WTC11 (cell line): ENCODE measurements at regions not wholly inside any gene's neighbourhood (a gene's known extent, or its start where the extent isn't known, plus 50 kb on each side); places are given as distances from the start of the nearest gene placed in this dataset.

Experiments
- ATAC-seq: fragments of 200-7000 bp; cut with Tn5 transposase; 2 replicates; pipeline ENCODE4 v1.10.0; 2021; ENCODE audit warnings: mild to moderate bottlenecking, moderate library complexity
- CTCF ChIA-PET: fragments of 300-600 bp; sonication (Branson Sonifier 250); formaldehyde crosslinking; loops from one replicate; lab custom pipeline; 2021; ENCODE audit warnings: antibody characterized with exemption; lab: Charles Lee
- POLR2A ChIA-PET: fragments of 350-600 bp; sonication (Branson Sonifier 250); formaldehyde crosslinking; loops from one replicate; lab custom pipeline; 2021; ENCODE audit warnings: antibody characterized with exemption; lab: Charles Lee
- DNase-seq: peaks from one replicate; pipeline ENCODE4 v3.0.0; 2021; ENCODE audit warnings: low spot score
- H3K27ac Mint-ChIP-seq: 2 replicates; pipeline ENCODE4 v1.8.0; 2021; ENCODE audit warnings: mixed read lengths
- H3K27me3 Mint-ChIP-seq: 2 replicates; pipeline ENCODE4 v1.8.0; 2021; ENCODE audit warnings: low read depth, mild to moderate bottlenecking, moderate library complexity, mixed read lengths
- H3K36me3 Mint-ChIP-seq: 2 replicates; pipeline ENCODE4 v1.8.0; 2021; ENCODE audit warnings: mixed read lengths
- H3K4me1 Mint-ChIP-seq: 2 replicates; pipeline ENCODE4 v1.8.0; 2022; ENCODE audit warnings: mixed read lengths
- H3K4me3 Mint-ChIP-seq: 2 replicates; pipeline ENCODE4 v1.8.0; 2021; ENCODE audit warnings: mild to moderate bottlenecking, moderate library complexity, mixed read lengths
- H3K9me3 Mint-ChIP-seq: 2 replicates; pipeline ENCODE4 v1.8.0; 2021; ENCODE audit warnings: mixed read lengths
- ETV6 ChIP-seq: sonication (generic); formaldehyde crosslinking; IDR thresholded peaks from 2 replicates; pipeline ENCODE4 v1.8.1; 2022; ENCODE audit warnings: mild to moderate bottlenecking, missing genetic modification reagents
- FOXJ3 ChIP-seq: sonication (generic); formaldehyde crosslinking; IDR thresholded peaks from 2 replicates; pipeline ENCODE4 v1.9.0; 2021; ENCODE audit warnings: missing genetic modification reagents, mild to moderate bottlenecking, borderline replicate concordance
- FOXK1 ChIP-seq: sonication (generic); formaldehyde crosslinking; IDR thresholded peaks from 2 replicates; pipeline ENCODE4 v1.8.0; 2022; ENCODE audit warnings: mild to moderate bottlenecking, moderate library complexity, missing genetic modification reagents
- JAZF1 ChIP-seq: fragments of 250-450 bp; sonication (Bioruptor Pico); IDR thresholded peaks from 2 replicates; pipeline ENCODE4 v1.9.0; 2021; ENCODE audit warnings: moderate library complexity, mild to moderate bottlenecking, inconsistent platforms
- NFATC4 ChIP-seq: fragments of 250-450 bp; sonication (Bioruptor Pico); IDR thresholded peaks from 2 replicates; pipeline ENCODE4 v1.9.0; 2021; ENCODE audit warnings: mild to moderate bottlenecking
- SMAD4 ChIP-seq: sonication (generic); formaldehyde crosslinking; IDR thresholded peaks from 2 replicates; pipeline ENCODE4 v1.8.0; 2022; ENCODE audit warnings: mild to moderate bottlenecking, missing genetic modification reagents
- SOX15 ChIP-seq: fragments of 250-450 bp; sonication (Bioruptor Pico); IDR thresholded peaks from 2 replicates; pipeline ENCODE4 v1.9.0; 2021; ENCODE audit warnings: mild to moderate bottlenecking
- TEAD1 ChIP-seq: sonication (generic); formaldehyde crosslinking; IDR thresholded peaks from 2 replicates; pipeline ENCODE4 v1.8.0; 2022; ENCODE audit warnings: mild to moderate bottlenecking, missing genetic modification reagents
- TEAD4 ChIP-seq: sonication (generic); formaldehyde crosslinking; IDR thresholded peaks from 2 replicates; pipeline ENCODE4 v1.8.0; 2022; ENCODE audit warnings: mild to moderate bottlenecking, missing genetic modification reagents
- ZBTB21 ChIP-seq: sonication (generic); formaldehyde crosslinking; IDR thresholded peaks from 2 replicates; pipeline ENCODE4 v1.8.1; 2023; ENCODE audit warnings: mild to moderate bottlenecking, missing genetic modification reagents, borderline replicate concordance
- ZNF121 ChIP-seq: sonication (generic); formaldehyde crosslinking; IDR thresholded peaks from 2 replicates; pipeline ENCODE4 v1.8.0; 2023; ENCODE audit warnings: missing genetic modification reagents
- ZNF317 ChIP-seq: sonication (generic); formaldehyde crosslinking; IDR thresholded peaks from 2 replicates; pipeline ENCODE4 v1.8.1; 2023; ENCODE audit warnings: low read depth, mild to moderate bottlenecking, moderate library complexity, missing genetic modification reagents, borderline replicate concordance
- ZNF416 ChIP-seq: fragments of 250-450 bp; sonication (Bioruptor Pico); IDR thresholded peaks from 2 replicates; pipeline ENCODE4 v1.9.0; 2021; ENCODE audit warnings: mild to moderate bottlenecking, inconsistent platforms
- ZNF671 ChIP-seq: fragments of 250-450 bp; sonication (Bioruptor Pico); IDR thresholded peaks from 2 replicates; pipeline ENCODE4 v1.8.0; 2021; ENCODE audit warnings: mild to moderate bottlenecking
- TF ChIP-seq, protein P1 (sequence below): sonication (generic); formaldehyde crosslinking; IDR thresholded peaks from 2 replicates; pipeline ENCODE4 v1.8.0; 2022; ENCODE audit warnings: mild to moderate bottlenecking, missing genetic modification reagents
- TF ChIP-seq, protein P2 (sequence below): sonication (generic); formaldehyde crosslinking; IDR thresholded peaks from 2 replicates; pipeline ENCODE4 v1.8.0; 2022; ENCODE audit warnings: mild to moderate bottlenecking, missing genetic modification reagents
- TF ChIP-seq, protein P3 (sequence below): sonication (generic); formaldehyde crosslinking; IDR thresholded peaks from 2 replicates; pipeline ENCODE4 v1.8.1; 2022; ENCODE audit warnings: low read depth, mild to moderate bottlenecking, moderate library complexity, missing genetic modification reagents, borderline replicate concordance
- TF ChIP-seq, protein P4 (sequence below): fragments of 250-450 bp; sonication (Bioruptor Pico); IDR thresholded peaks from 2 replicates; pipeline ENCODE4 v1.8.0; 2021; ENCODE audit warnings: mild to moderate bottlenecking
- TF ChIP-seq, protein P5 (sequence below): sonication (generic); formaldehyde crosslinking; IDR thresholded peaks from 2 replicates; pipeline ENCODE4 v1.8.0; 2023; ENCODE audit warnings: missing genetic modification reagents, mild to moderate bottlenecking, borderline replicate concordance

DNA sequence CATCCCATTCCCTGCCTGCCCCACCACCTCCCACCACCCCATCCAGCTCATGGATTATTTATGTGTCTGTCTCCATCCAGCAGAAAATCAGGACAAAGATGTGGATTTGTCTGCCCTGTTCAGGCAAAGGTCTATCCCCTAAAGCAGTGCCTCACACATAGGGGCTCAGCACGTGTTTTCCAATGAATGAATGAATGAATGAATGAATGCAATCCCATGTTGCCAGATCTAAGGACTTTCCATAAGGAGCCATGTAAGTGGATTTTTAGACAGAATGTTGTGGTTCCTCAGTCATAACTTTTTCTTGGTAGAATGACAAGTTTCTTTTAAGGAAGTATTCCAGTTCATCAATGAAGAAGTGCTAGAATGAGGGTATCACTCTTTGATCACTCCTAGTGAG, 133.7 kb downstream of the RNASET2 start:
- DNase-seq (no peak), ATAC-seq (no peak)
- no peaks in the 10 kb centered on the region for H3K9me3 Mint-ChIP-seq
- H3K36me3 Mint-ChIP-seq: no peaks in the 10 kb centered on the region
- ChIA-PET POLR2A (no interaction called here), CTCF (interaction anchor here (1.2 kb wide), 1 partner anchor 47 kb away, joined by 5 read pairs; no protein-coding TSS in a partner anchor)
- H3K4me1 Mint-ChIP-seq: no peaks in the 10 kb centered on the region
- no peak for TF ChIP-seq ZNF317 (CRISPR knock-in tag)
- TF ChIP-seq, protein P1, sequence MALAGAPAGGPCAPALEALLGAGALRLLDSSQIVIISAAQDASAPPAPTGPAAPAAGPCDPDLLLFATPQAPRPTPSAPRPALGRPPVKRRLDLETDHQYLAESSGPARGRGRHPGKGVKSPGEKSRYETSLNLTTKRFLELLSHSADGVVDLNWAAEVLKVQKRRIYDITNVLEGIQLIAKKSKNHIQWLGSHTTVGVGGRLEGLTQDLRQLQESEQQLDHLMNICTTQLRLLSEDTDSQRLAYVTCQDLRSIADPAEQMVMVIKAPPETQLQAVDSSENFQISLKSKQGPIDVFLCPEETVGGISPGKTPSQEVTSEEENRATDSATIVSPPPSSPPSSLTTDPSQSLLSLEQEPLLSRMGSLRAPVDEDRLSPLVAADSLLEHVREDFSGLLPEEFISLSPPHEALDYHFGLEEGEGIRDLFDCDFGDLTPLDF (CRISPR knock-in tag): no peak
- no peaks in the 10 kb centered on the region for H3K27me3 Mint-ChIP-seq
- H3K27ac Mint-ChIP-seq: no peak overlapping the region
- H3K4me3 Mint-ChIP-seq: no peak overlapping the region

DNA sequence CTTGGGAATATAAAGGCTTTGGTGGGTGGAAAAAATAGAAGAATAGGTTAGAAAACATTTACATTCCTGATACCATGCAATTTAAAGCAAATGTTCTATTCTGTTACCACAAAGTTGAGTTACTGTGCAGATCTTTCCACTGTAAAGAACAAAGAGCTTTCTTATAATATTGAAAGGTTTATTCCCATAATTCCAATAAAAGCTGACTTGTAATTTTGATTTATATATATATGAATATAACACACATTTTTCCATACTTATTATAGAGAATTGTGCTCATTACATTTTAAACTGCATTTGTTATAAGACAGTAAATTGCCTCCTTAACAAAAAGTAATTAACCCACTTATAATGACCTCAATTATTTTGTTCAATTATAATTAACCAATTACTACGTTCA, 135.9 kb downstream of the RNASET2 start:
- TF ChIP-seq FOXK1 (CRISPR knock-in tag): no peak
- ChIA-PET POLR2A (interaction anchor here (0.6 kb wide), 1 partner anchor 17 kb away, joined by 3 read pairs; no protein-coding TSS in a partner anchor), CTCF (no interaction called here)
- no peaks in the 10 kb centered on the region for H3K27me3 Mint-ChIP-seq
- DNase-seq (no peak), ATAC-seq (no peak)
- H3K27ac Mint-ChIP-seq: no peak overlapping the region
- H3K4me1 Mint-ChIP-seq: no peaks in the 10 kb centered on the region
- H3K4me3 Mint-ChIP-seq: no peak overlapping the region
- H3K36me3 Mint-ChIP-seq: no peaks in the 10 kb centered on the region
- no peaks in the 10 kb centered on the region for H3K9me3 Mint-ChIP-seq

DNA sequence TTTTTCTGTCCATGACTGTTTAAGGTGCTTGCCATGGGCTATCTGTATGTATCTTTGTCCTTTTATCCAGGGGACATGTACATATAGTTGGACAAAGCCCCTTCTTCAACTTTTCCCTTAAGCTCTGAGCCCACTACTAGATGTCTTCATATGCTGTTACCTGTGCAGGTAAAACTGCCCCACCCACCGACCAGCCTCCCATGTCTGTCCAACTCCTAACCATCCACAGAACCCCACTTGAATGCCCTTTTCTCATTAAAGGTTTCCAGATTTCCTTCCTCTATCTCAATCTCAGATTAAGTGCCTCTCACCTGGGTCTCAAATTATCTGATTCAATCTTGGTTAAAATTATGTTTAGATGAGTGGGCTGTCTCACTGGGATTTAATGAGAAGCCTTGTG, 136.3 kb downstream of the RNASET2 start:
- H3K27me3 Mint-ChIP-seq: no peaks in the 10 kb centered on the region
- H3K4me3 Mint-ChIP-seq: no peak overlapping the region
- H3K36me3 Mint-ChIP-seq: no peaks in the 10 kb centered on the region
- ChIA-PET POLR2A (interaction anchor here (0.6 kb wide), 1 partner anchor 17 kb away, joined by 3 read pairs; no protein-coding TSS in a partner anchor), CTCF (no interaction called here)
- no peak for DNase-seq
- no peak for ATAC-seq
- H3K4me1 Mint-ChIP-seq: no peaks in the 10 kb centered on the region
- no peak overlapping the region for H3K27ac Mint-ChIP-seq
- H3K9me3 Mint-ChIP-seq: no peaks in the 10 kb centered on the region
- TF ChIP-seq TEAD1 (CRISPR knock-in tag) (no peak), FOXJ3 (CRISPR knock-in tag) (no peak), SOX15 (no peak), ZBTB21 (no peak), SMAD4 (CRISPR knock-in tag) (no peak), ZNF671 (CRISPR knock-in tag) (no peak), JAZF1 (CRISPR knock-in tag) (no peak), TEAD4 (CRISPR knock-in tag) (no peak), ETV6 (no peak), ZNF416 (no peak), NFATC4 (CRISPR knock-in tag) (no peak), ZNF121 (no peak)
- TF ChIP-seq, protein P2, sequence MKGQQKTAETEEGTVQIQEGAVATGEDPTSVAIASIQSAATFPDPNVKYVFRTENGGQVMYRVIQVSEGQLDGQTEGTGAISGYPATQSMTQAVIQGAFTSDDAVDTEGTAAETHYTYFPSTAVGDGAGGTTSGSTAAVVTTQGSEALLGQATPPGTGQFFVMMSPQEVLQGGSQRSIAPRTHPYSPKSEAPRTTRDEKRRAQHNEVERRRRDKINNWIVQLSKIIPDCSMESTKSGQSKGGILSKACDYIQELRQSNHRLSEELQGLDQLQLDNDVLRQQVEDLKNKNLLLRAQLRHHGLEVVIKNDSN (CRISPR knock-in tag): no peak
- TF ChIP-seq, protein P3, sequence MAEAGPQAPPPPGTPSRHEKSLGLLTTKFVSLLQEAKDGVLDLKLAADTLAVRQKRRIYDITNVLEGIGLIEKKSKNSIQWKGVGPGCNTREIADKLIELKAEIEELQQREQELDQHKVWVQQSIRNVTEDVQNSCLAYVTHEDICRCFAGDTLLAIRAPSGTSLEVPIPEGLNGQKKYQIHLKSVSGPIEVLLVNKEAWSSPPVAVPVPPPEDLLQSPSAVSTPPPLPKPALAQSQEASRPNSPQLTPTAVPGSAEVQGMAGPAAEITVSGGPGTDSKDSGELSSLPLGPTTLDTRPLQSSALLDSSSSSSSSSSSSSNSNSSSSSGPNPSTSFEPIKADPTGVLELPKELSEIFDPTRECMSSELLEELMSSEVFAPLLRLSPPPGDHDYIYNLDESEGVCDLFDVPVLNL (CRISPR knock-in tag): no peak
- TF ChIP-seq, protein P4, sequence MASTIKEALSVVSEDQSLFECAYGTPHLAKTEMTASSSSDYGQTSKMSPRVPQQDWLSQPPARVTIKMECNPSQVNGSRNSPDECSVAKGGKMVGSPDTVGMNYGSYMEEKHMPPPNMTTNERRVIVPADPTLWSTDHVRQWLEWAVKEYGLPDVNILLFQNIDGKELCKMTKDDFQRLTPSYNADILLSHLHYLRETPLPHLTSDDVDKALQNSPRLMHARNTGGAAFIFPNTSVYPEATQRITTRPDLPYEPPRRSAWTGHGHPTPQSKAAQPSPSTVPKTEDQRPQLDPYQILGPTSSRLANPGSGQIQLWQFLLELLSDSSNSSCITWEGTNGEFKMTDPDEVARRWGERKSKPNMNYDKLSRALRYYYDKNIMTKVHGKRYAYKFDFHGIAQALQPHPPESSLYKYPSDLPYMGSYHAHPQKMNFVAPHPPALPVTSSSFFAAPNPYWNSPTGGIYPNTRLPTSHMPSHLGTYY (CRISPR knock-in tag): no peak
- TF ChIP-seq, protein P5, sequence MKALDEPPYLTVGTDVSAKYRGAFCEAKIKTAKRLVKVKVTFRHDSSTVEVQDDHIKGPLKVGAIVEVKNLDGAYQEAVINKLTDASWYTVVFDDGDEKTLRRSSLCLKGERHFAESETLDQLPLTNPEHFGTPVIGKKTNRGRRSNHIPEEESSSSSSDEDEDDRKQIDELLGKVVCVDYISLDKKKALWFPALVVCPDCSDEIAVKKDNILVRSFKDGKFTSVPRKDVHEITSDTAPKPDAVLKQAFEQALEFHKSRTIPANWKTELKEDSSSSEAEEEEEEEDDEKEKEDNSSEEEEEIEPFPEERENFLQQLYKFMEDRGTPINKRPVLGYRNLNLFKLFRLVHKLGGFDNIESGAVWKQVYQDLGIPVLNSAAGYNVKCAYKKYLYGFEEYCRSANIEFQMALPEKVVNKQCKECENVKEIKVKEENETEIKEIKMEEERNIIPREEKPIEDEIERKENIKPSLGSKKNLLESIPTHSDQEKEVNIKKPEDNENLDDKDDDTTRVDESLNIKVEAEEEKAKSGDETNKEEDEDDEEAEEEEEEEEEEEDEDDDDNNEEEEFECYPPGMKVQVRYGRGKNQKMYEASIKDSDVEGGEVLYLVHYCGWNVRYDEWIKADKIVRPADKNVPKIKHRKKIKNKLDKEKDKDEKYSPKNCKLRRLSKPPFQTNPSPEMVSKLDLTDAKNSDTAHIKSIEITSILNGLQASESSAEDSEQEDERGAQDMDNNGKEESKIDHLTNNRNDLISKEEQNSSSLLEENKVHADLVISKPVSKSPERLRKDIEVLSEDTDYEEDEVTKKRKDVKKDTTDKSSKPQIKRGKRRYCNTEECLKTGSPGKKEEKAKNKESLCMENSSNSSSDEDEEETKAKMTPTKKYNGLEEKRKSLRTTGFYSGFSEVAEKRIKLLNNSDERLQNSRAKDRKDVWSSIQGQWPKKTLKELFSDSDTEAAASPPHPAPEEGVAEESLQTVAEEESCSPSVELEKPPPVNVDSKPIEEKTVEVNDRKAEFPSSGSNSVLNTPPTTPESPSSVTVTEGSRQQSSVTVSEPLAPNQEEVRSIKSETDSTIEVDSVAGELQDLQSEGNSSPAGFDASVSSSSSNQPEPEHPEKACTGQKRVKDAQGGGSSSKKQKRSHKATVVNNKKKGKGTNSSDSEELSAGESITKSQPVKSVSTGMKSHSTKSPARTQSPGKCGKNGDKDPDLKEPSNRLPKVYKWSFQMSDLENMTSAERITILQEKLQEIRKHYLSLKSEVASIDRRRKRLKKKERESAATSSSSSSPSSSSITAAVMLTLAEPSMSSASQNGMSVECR (CRISPR knock-in tag): no peak
- TF ChIP-seq, all 79 proteins: peak for 0
